Keratinocyte (primary cell): ENCODE measurements at regions not wholly inside any gene's neighbourhood (a gene's known extent, or its start where the extent isn't known, plus 50 kb on each side); places are given as distances from the start of the nearest gene placed in this dataset.

Experiments used
- DNase-seq: peaks from one replicate; pipeline ENCODE4 v3.0.0-alpha.2; 2011; ENCODE audit warnings: low read depth, missing footprints, low spot score
- FAIRE-seq: peaks from 2 replicates; lab custom pipeline; 2011; peaks lifted over from hg19 to GRCh38; lab: Jason Lieb, UNC
- H2AFZ ChIP-seq: 2 replicates; pipeline ENCODE4 v1.6.0; 2012; ENCODE audit warnings: low read length, control low read depth, inconsistent platforms; ENCODE audit not compliant: control insufficient read depth
- H3K27ac ChIP-seq: 2 replicates; pipeline ENCODE4 v1.5.1; 2011; ENCODE audit warnings: low read length; ENCODE audit not compliant: control insufficient read depth, insufficient read depth
- H3K27me3 ChIP-seq: 3 replicates; pipeline ENCODE4 v1.6.0; 2011; ENCODE audit warnings: low read length; ENCODE audit not compliant: control insufficient read depth, insufficient read depth; ENCODE audit errors: extremely low read depth
- H3K36me3 ChIP-seq, 2 experiments: 2 replicates in 1 of 2; 3 replicates in 1 of 2; pipeline ENCODE4 v1.5.1; 2011; ENCODE audit warnings: low read length in 2 of 2, mild to moderate bottlenecking in 1 of 2; ENCODE audit not compliant: control insufficient read depth in 2 of 2, insufficient read depth in 2 of 2; ENCODE audit errors: extremely low read depth in 1 of 2
- H3K4me1 ChIP-seq: 3 replicates; pipeline ENCODE4 v1.5.1; 2011; ENCODE audit warnings: low read length; ENCODE audit not compliant: control insufficient read depth, insufficient read depth; ENCODE audit errors: extremely low read depth
- H3K4me2 ChIP-seq: 3 replicates; pipeline ENCODE4 v1.6.0; 2011; ENCODE audit warnings: low read depth, low read length; ENCODE audit not compliant: control insufficient read depth, insufficient read depth; ENCODE audit errors: extremely low read depth
- H3K4me3 ChIP-seq, 3 experiments: fragments of 200-600 bp in 1 of 3; sonication (generic) in 1 of 3; 2 replicates in 2 of 3; 3 replicates in 1 of 3; pipeline ENCODE4 v1.5.1; 2011 to 2016; ENCODE audit warnings: low read length in 3 of 3, mild to moderate bottlenecking in 3 of 3, control low read depth in 2 of 3, inconsistent platforms in 1 of 3, low read depth in 1 of 3, mixed read lengths in 1 of 3, mixed run types in 1 of 3, moderate library complexity in 1 of 3; ENCODE audit not compliant: control insufficient read depth in 2 of 3, insufficient read depth in 2 of 3; ENCODE audit errors: extremely low read depth in 1 of 3
- H3K79me2 ChIP-seq: 2 replicates; pipeline ENCODE4 v1.6.0; 2012; ENCODE audit warnings: low read length; ENCODE audit not compliant: control insufficient read depth, insufficient read depth
- H3K9ac ChIP-seq: 3 replicates; pipeline ENCODE4 v1.6.0; 2011; ENCODE audit warnings: low read length; ENCODE audit not compliant: control insufficient read depth, insufficient read depth; ENCODE audit errors: extremely low read depth
- H3K9me1 ChIP-seq: 3 replicates; pipeline ENCODE4 v1.6.0; 2011; ENCODE audit warnings: low read length; ENCODE audit not compliant: control insufficient read depth, insufficient read depth; ENCODE audit errors: extremely low read depth
- H3K9me3 ChIP-seq: 2 replicates; pipeline ENCODE4 v1.5.1; 2012; ENCODE audit warnings: low read depth, low read length; ENCODE audit not compliant: control insufficient read depth
- H4K20me1 ChIP-seq: 3 replicates; pipeline ENCODE4 v1.6.0; 2011; ENCODE audit warnings: low read length; ENCODE audit not compliant: control insufficient read depth, insufficient read depth; ENCODE audit errors: extremely low read depth
- CTCF ChIP-seq, 3 experiments: IDR thresholded peaks in 1 of 3; conservative IDR thresholded peaks in 1 of 3; optimal IDR thresholded peaks in 1 of 3; 2 replicates in 2 of 3; 3 replicates in 1 of 3; pipeline versions ENCODE3 to v1.5.1; 2011; ENCODE audit warnings: low read length in 3 of 3, mild to moderate bottlenecking in 3 of 3, moderate library complexity in 2 of 3, control low read depth in 1 of 3, inconsistent platforms in 1 of 3; ENCODE audit not compliant: insufficient read depth in 2 of 3; ENCODE audit errors: extremely low read depth in 1 of 3
- EZH2 ChIP-seq: IDR thresholded peaks from one replicate; pipeline ENCODE4 v1.6.1; 2012; ENCODE audit warnings: inconsistent platforms, mild to moderate bottlenecking, low read length, moderate library complexity
- dilution Hi-C: fragments of 300-500 bp; cut with MboI; formaldehyde crosslinking; loops from one replicate; pipeline ENCODE4 v1.7.0; 2020; ENCODE audit warnings: low sequenced_read_pairs; ENCODE audit not compliant: extremely low pct_ligation_motif_present

DNA sequence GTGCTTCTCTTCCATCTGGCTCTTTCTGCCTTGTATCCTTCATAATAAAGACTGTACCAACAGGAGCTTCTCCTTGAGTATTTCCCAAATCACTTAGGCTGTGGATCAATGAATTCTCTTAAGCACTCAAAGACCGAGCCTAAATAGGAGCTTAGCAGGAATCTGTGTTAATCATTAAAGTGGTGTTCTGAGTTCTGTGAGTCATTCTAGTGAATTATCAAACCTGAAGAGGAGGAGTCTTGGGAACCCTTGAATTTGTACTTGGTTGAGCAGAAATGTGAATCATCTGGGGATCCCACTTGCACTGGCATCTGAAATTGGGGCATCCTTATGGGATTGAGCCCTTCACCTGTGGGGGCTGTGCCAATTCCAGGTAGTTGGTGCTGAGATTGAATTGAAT is 946.2 kb downstream of the BCL11B start:
- Histone ChIP-seq H3K4me1 (no peaks in the 10 kb centered on the region), H3K9ac (no peak overlapping the region), H3K9me3 (no peaks in the 10 kb centered on the region), H3K4me2 (no peak overlapping the region), H4K20me1 (no peaks in the 10 kb centered on the region), H3K79me2 (no peaks in the 10 kb centered on the region), H3K4me3 (no peak overlapping the region), H3K27me3 (no peaks in the 10 kb centered on the region), H3K9me1 (no peaks in the 10 kb centered on the region), H2AFZ (no peak overlapping the region), H3K27ac (no peak overlapping the region), H3K36me3 (no peaks in the 10 kb centered on the region)
- dilution Hi-C loops, result no loop called here
- no peak for DNase-seq
- no peak for FAIRE-seq
- TF ChIP-seq CTCF (optimal IDR thresholded peaks at IDR 0.05 in 1 of 3, IDR thresholded peaks at IDR 0.05 in 1 of 3, conservative IDR thresholded peaks at IDR 0.05 in 1 of 3; ENCODE audit: extremely low read depth in 1 of 3, insufficient read depth in 2 of 3, low read length in 3 of 3), result no peak
- TF ChIP-seq EZH2, result no peak

GRCh38 chr14:98328496-98328895 is 943.5 kb downstream of the BCL11B start:
- H4K20me1 ChIP-seq, result no peaks in the 10 kb centered on the region
- TF ChIP-seq CTCF (optimal IDR thresholded peaks at IDR 0.05 in 1 of 3, IDR thresholded peaks at IDR 0.05 in 1 of 3, conservative IDR thresholded peaks at IDR 0.05 in 1 of 3; ENCODE audit: extremely low read depth in 1 of 3, insufficient read depth in 2 of 3, low read length in 3 of 3) (no peak), EZH2 (no peak)
- H3K9me3 ChIP-seq, result no peaks in the 10 kb centered on the region
- no peak overlapping the region for H3K4me2 ChIP-seq
- DNase-seq, result no peak
- dilution Hi-C loops, result no loop called here
- no peak overlapping the region for H2AFZ ChIP-seq
- H3K9me1 ChIP-seq, result no peaks in the 10 kb centered on the region
- no peak for FAIRE-seq
- H3K79me2 ChIP-seq, result no peaks in the 10 kb centered on the region
- no peak overlapping the region for H3K9ac ChIP-seq
- H3K4me1 ChIP-seq, result no peaks in the 10 kb centered on the region
- H3K4me3 ChIP-seq, result no peak overlapping the region
- H3K27ac ChIP-seq, result no peak overlapping the region
- no peaks in the 10 kb centered on the region for H3K27me3 ChIP-seq
- no peaks in the 10 kb centered on the region for H3K36me3 ChIP-seq
